ENCODE measurements at regions not wholly inside any gene's neighbourhood (a gene's known extent, or its start where the extent isn't known, plus 50 kb on each side); places are given as distances from the start of the nearest gene placed in this dataset. TPM values are rescaled to one million over a fixed set of nuclear protein-coding genes. Genes with fewer than 3 reads are reported as not detected.

- DNase-seq, result no peak
Observed at GRCh38 chr9:107211284-107211923, 71.7 kb upstream of the RAD23B start.

- DNase-seq, result no peak
Observed at GRCh38 chr9:107212613-107213012, 70.5 kb upstream of the RAD23B start.

DNA sequence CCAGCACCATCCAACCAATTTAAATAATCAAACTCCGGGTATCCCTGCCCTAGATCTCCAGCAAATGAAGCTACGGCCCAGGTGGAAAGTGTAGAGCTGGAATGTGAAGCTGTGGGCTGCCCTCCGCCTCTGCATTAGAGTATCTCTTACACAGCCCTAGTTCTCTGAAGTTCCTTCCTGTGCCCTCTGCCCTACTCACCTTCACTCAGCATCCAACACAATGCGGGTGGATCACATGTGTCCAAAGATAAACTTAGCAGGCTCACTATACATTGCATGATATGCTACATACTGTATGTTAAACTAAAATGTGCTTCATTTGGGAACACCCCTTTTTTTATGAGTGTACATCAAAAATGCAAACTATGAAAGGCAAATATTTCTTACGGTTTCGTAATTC is 70.0 kb upstream of the RAD23B start:
- no peak for DNase-seq

- no peak for DNase-seq
Observed at GRCh38 chr9:107213561-107214028, 69.5 kb upstream of the RAD23B start.

DNA sequence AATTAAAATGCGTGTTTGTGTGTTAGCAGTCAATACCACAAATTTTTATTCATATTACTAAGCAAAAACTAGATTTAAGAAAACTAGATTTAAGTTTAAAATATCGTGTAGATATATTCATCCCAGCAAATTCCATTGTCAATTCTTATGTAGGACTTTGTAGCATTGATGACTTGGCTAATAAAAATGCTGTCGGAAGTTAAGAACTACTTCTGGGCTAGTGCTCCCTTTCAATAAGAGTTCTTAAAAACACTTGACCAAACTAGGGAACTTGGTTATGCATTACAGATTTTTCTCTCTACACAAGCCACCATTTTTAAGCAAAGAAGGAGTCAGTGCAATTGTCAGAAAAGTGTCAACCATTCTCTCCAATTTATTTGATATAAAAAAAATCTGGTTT is 68.7 kb upstream of the RAD23B start:
- no peak for DNase-seq

DNA sequence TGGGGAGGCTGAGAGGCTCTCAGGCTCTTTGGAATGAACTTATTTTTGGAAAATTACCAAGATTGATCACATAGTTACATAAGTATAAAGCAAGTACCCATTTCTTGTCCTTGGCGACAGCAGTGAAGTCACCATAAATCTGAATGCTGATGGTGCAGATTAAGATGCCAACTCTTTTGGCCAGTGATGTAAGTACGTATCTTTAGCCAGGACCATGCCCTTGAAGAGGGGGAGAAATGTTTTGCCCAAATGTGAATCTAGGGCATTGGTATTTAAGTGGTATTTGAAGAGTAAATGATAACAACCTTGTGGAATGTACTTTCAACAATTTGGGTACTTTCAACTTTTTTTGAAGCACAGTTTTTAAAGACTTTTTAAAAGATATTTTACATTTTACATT is 68.2 kb upstream of the RAD23B start:
- DNase-seq, result no peak

GRCh38 chr9:107215381-107215780 is 67.7 kb upstream of the RAD23B start:
- DNase-seq, result no peak

- no peak for DNase-seq
Observed at GRCh38 chr9:107216329-107216728, 66.8 kb upstream of the RAD23B start.

GRCh38 chr9:107218829-107219485 is 64.1 kb upstream of the RAD23B start:
- no peak for DNase-seq

- no peak for DNase-seq
Observed at GRCh38 chr9:107219486-107220077, 63.5 kb upstream of the RAD23B start.

DNA sequence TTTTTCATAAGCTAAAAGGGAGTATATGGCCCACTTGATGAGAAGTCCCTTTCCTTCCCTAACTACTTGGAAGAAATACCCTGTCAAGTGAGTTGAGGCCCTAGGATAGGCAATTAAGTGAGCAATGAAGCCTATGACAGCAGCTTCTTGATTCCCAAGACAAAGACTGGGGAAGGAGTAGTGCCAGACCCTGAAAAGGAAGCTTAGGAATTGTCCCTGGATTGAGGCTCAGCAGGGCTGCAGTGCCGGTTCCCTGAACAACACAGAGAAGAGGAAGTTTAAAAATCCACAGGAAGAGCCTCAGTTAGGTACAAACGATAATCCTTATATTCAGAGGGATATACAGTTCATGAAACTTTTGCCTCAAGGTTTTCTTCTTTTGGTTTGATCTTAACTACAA is 61.8 kb upstream of the RAD23B start:
- DNase-seq, result no peak

- DNase-seq, result no peak
Observed at GRCh38 chr9:107222020-107222522, 61.0 kb upstream of the RAD23B start.

- no peak for DNase-seq
Observed at GRCh38 chr9:107223381-107223780, 59.7 kb upstream of the RAD23B start.

DNA sequence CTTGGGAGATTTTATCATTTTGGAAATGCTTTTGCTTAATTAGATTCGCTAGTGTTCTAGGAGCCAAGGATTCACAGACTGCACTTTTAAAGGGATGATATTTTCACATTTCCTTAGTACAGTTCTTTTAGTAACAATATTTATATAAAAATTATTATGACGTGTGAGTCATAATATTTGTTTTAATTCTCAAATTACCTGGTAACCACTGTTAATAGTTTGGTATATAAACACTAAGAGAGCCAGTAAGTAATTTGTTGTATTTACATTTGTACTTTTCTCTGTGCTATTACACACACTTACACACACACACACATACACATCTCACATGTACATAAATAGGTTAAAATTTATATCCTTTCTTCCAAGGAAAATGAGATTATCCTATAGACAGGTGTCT is 58.8 kb upstream of the RAD23B start:
- DNase-seq, result no peak

DNA sequence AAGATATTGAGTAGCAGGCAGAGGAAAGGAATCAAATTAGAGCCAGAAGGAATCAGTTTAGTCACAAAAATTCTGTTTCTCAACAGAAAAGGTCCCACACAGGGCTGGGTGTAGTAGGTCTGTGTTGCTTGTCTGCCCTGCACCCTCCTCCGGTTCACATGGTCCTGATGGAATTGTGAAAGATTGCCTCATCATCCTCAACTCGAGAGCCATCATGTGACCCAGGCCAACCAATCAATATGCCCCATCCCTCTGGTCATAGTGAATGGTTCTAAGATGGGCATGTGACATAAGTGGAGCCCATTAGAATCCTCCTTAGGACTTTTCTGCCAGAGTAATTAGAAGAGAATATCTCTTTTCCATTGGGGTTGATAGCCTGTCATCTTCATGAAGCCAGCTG is 56.7 kb upstream of the RAD23B start:
- DNase-seq, result no peak

GRCh38 chr9:107227774-107228173 is 55.3 kb upstream of the RAD23B start:
- DNase-seq, result no peak

DNA sequence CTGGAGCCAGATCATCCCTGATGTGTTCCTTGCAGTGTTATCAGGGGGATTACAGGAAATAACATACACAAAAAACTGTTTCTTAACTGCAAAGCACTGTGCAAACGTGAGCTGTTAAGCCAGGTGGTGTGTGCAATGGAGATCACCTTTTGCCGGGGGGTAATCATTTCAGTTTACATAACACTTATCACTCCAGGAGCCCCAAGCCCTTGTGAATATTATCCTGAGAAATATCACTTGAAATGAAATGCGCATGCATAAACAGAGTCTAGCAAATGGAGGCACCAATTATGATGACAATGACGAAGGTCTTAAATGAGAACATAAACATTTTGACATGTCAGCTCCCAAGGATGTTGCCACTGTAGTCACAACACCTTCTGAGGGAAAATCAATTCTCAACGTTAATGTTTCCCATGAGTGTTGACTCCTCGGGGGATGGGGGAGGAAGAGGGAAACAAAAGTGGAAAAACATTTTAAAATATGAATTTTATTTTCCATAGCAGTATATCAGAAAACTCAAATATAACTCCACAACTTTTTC is 54.5 kb upstream of the RAD23B start:
- no peak for DNase-seq

- DNase-seq, result no peak
Observed at GRCh38 chr9:107229241-107229741, 53.8 kb upstream of the RAD23B start.

Small RNAs in the stretch of these regions (small RNA-seq; reads per million reads assigned to genes)
- not detected for gene AL807761.1

Measured in occipital lobe (tissue), 2 donors.